Pons (tissue), 1 donor: ENCODE measurements at regions not wholly inside any gene's neighbourhood (a gene's known extent, or its start where the extent isn't known, plus 50 kb on each side); places are given as distances from the start of the nearest gene placed in this dataset.
A peak's percentile ranks its signal among the peaks of the same experiment; 100 is the strongest.
"Not testable (repeated sequence)": the region's sequence is repeated elsewhere in the genome, so short reads cannot be mapped to it uniquely, and the experiment has no call there.

Experiments used
- DNase-seq: peaks from one replicate; pipeline ENCODE4 v3.0.0-alpha.2; 2016; ENCODE audit warnings: low spot score

DNA sequence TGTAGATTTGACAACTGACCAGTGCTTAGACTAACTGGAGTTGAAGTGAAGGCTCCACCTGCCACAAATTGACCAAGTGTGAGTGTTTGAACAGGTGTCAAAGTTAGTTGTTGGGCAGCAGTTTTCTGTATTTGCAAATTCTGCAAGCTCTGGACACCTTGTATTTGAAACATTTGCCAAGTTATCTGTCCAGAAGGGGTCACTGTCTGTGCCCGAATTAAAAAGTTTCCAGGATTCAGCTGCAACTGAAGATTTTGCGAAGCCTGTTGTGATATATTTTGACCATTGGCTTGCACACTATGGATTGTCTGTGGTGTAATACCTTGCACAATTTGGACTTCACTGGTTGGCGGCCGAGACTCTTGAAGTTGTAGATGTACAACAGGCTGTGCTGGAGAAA lies 1690.7 kb downstream of the SLITRK5 start:
- DNase-seq = no peak

DNA sequence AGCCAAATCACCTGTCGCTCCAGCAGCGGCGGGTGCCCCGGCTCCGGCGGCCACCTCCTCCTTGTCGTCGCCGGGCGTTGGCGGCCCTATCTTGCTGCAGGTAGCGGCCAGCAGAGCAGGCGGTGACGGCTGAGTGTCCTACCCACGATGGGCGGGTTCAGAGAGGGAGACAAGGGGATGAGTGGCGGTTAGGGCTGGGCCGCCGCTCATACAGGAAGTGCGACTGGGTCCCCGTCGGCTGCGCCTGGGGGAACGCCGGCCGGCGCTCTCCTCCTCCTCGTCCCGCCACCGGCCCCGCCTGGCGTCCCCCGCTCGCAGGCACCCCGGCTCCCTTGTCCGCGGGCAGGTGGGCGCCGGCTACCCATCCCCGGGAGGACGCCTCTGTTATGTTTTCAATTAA lies 1692.0 kb downstream of the SLITRK5 start:
- DNase-seq = no peak

DNA sequence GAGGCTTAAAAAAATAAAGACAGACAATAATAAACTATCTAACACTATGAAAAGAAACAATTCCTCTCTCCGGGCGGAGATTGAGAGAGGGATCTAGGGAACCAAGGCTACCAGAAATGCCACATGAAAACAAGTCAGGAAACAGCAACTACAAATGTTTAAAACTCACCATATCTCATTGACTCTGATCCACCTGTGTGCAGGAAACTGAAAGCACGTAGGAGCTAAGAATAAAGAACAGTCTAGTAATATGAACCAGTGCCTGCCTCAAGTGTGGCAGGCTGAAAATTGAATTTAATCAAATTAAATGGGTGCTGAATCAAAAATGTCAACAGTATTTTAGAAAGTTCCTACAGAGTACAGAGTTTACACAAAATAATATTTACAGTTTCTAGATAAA lies 1701.0 kb downstream of the SLITRK5 start:
- DNase-seq = no peak

DNA sequence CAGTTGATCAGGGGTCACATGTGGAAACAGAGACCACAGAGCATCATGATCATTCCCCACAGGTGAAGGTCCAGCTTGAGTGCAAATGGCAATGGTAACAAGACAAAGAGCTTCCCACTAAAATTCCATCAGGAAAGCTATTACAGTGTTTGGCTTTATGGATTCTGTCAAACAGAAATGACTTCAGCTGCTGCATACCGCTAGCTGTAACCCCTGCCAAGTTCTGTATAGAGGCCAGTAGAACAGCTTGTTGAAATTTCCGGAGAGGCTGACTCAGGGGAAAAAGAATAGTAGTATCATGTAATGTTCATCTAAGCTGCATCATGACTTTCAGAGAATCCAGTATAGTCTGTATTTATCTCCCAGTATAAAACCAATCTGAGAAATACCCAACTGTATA lies 1704.7 kb downstream of the SLITRK5 start:
- DNase-seq = peak; percentile 5

DNA sequence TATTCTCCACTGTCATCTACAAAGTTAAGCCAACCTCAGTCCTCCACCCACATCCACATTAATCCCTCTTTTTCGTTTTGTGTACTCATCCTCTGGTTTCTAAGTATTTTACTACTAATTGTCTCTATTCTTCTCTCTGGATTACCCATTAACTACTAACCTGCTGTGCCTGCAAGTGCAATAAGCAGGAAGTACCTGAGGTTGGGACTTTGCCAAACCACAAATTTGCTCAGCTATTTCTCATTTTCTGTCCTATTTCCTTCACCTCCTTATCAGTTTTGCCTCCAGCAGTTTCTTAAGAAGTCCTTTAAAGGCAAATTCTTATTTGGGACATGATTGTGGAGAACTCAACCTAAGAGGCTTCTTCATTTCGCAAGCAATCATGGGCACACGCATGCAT lies 1708.9 kb downstream of the SLITRK5 start:
- no peak for DNase-seq

- DNase-seq = no peak
These were observed 1711.8 kb downstream of the SLITRK5 start for GRCh38 chr13:89382981-89383380.

- peak; percentile 30 for DNase-seq
These were observed 1712.7 kb downstream of the SLITRK5 start for GRCh38 chr13:89383891-89384290.

DNA sequence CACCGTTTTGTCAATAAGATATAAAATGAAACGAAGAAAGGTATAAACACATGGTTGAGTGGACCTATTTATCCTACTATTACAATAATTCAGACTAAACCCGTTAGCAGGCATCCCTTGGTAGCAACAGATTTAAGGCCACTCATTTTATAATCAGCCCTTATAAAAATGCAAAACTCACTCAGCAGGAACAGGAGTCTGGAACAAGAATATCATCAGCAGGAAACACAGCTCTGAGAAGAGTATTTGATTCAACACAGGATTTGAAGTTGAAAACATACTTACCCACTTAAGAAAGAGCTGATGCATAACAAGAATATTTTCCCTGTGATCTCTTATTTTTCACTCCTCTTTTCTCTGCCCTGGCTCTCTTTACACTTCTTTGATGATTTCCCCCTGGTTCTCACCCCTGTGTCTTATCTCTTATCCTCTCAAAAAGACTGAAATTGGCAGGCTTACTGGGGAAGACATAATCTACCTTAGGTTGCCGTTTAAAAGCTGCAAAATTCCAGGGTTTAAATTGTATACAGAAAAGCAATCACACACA lies 1722.7 kb downstream of the SLITRK5 start:
- DNase-seq = no peak

GRCh38 chr13:89401264-89401675 lies 1730.1 kb downstream of the SLITRK5 start:
- DNase-seq = peak; percentile 3

DNA sequence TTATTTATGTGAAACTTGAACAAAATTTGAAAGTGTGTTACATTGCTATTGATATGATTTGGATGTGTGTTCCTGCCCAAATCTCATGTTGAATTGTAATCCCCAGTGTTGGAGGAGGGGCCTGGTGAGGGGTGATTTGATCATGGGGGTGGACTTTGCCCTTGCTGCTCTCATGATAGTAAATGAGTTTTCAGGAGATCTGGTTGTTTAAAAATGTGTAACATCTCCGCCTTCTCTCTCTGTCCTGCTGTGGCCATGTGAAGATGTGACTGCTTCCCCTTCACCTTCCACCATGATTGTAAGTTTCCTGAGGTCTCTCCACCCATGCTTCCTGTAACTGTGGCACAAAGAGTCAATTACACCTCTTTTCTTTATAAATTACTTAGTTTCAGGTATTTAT lies 1731.0 kb downstream of the SLITRK5 start:
- DNase-seq = no peak

DNA sequence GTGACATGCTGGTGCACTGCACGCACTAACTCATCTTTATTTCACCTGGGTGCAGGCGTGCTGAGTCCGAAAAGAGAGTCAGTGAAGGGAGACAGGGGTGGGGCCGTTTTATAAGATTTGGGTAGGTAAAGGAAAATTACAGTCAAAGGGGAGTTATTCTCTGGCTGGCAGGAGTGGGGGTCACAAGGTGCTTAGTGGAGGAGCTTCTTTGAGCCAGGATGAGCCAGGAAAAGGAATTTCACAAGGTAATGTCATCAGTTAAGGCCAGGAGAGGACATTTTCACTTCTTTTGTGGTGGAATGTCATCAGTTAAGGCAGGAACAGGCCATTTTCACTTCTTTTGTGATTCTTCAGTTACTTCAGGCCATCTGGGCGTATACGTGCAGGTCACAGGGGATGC lies 1734.9 kb downstream of the SLITRK5 start:
- not testable (repeated sequence) for DNase-seq

GRCh38 chr13:89407357-89407756 lies 1736.2 kb downstream of the SLITRK5 start:
- DNase-seq = no peak

- no peak for DNase-seq
These were observed 1761.8 kb downstream of the SLITRK5 start for GRCh38 chr13:89432997-89433396.

DNA sequence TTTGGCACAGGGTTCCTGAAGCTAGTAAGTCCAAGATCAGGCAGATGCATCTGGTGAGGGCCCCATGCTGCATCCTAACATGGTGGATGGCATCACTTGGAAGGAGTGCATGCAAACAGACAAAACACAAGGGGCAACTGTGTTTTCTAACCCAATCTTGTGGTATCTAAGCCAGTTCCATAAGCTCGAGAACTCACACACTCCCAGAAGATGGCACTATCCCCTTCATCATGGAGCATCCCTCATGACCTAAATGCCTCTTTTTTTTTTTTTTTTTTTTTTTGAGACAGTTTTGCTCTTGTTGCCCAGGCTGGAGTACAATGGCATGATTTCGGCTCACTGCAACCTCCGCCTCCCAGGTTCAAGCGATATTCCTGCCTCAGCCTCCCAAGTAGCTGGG lies 1763.5 kb downstream of the SLITRK5 start:
- peak; percentile 28 for DNase-seq

DNA sequence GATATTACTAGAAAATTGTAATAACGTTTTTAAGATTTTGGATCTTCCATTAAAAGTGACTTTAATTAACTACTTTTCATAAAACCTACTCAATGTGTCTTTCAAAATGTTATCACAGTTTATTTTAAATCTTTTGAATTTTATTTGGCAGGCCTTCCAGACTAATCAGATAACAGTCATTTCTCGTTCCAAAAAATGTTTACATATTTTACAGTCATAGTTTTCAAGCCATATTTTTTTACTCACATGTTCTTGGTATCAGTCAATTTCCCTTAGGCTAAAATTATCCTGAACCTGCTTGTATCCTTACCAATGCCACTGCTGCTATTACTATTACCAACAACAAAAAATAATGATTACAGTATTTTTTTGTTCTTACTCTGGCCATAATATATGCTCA lies 1783.5 kb downstream of the SLITRK5 start:
- DNase-seq = no peak

DNA sequence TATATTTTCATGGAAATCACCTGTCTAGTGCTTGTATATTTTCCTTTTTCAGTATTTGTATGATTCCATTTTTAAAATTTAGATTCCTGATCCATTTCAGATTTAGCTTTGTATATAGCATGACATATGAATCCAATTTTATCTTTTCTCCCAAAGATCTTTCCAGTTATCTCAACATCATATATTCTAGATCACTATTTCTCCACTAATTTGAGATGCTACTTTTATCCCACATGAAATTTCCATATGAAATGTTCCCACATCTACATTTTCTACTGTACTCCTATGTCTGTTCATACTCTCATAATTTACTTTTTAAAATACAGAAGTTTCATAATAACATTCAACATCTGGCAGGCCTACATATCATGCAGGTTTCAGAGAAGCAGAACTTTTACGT lies 1784.1 kb downstream of the SLITRK5 start:
- no peak for DNase-seq

DNA sequence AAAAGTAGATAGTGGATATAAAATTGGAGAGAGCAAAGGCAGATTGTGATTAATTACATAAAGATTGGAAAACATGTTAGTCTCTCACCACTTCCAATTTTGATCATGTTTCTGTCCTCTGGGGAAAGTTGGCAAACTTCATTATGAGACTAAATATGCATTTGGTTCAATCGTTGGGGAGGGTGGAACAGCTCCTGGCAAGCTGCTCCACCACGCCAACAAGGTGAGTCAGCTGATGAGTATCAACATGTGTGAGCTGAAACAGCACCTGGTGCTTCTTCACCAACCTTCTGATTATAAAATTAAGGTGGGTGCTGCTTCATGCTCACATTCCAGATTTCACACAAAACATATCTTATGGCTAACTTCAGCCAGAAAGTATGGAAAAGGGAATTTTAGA lies 1784.6 kb downstream of the SLITRK5 start:
- DNase-seq = no peak

DNA sequence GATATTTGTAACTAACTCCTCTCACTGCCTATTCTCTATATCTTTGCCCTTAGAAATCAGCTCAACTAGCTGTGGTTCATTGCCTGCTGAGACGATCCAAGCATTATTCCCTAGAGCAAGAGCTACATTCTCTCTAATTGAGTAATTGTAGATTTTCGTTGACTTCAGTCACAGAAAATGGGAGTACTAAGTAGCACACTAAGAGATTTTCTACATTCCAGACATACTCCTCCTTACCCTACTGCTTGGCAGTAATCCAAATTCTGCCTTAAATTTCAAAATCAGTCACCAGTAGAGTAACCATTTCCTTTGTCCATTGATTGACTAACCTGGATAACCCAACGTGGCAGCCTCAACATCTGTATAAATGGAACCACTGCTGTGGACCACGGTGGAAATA lies 1786.8 kb downstream of the SLITRK5 start:
- no peak for DNase-seq

DNA sequence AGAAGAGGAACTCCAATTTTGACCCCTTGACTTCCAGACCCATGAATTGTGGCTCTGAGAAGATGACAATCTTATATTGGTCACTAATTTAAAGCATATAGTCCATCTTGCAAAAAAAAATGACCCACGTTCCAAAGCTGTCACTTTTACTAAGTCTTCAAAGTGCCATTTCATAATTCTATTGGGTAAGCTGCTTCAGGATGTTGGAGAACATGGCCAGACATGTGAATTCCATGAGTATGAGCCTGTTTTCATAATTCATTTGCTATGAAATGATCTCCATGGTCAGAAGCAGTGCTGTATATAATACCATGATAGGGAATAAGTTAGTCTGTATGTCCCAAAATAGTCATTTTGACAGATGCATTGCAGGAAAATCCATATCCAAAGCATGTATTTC lies 1787.3 kb downstream of the SLITRK5 start:
- DNase-seq = no peak

- not testable (repeated sequence) for DNase-seq
These were observed 1789.7 kb downstream of the SLITRK5 start for GRCh38 chr13:89460895-89461294.

DNA sequence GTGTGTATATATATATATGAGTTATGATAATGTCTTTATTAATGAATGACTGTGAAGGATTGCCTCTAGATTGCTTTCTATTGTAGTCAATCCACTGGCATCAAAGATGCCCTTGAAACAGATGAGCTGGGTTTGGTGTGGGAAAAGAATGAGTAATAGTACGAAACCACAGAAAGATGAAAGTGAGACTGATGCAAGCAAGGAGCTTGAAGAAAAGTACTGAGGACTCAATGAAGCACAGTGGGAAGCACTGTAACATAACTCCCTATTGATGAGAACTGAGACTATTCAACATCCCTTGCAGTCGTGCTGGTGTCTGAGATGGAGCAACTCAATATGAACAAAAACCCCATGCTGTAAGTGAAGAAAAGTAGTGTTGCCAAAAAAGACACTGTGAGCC lies 1794.2 kb downstream of the SLITRK5 start:
- DNase-seq = no peak

GRCh38 chr13:89468081-89468480 lies 1796.9 kb downstream of the SLITRK5 start:
- DNase-seq = no peak

DNA sequence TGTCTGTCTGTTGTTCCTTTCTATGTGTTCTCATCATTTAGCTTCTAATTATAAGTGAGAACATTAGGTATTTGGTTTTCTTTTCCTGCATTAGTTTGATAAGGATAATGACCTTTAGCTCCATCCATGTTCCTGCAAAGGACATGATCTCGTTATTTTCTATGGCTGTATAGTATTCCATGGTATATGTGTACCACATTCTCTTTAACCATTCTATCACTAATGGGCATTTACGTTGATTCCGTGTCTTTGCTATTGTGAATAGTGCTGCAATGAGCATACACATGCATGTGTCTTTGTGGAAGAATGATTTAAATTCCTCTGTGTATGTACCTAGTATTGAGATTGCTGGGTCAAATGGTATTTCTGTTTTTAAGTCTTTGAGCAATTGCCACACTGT lies 1799.7 kb downstream of the SLITRK5 start:
- DNase-seq = no peak

- no peak for DNase-seq
These were observed 1803.3 kb downstream of the SLITRK5 start for GRCh38 chr13:89474432-89474831.

- DNase-seq = no peak
These were observed 1814.9 kb downstream of the SLITRK5 start for GRCh38 chr13:89486065-89486464.
